BE2C (cell line): ENCODE measurements at regions not wholly inside any gene's neighbourhood (a gene's known extent, or its start where the extent isn't known, plus 50 kb on each side); places are given as distances from the start of the nearest gene placed in this dataset.

Experiments used
- DNase-seq: peaks from one replicate; pipeline ENCODE4 v3.0.0-alpha.2; 2020
- H3K27me3 ChIP-seq: fragments of 250-450 bp; sonication (Bioruptor Pico); 2 replicates; pipeline ENCODE4 v1.5.1; 2020; ENCODE audit warnings: mild to moderate bottlenecking
- H3K36me3 ChIP-seq: fragments of 250-450 bp; sonication (Bioruptor Pico); 2 replicates; pipeline ENCODE4 v1.5.1; 2020; ENCODE audit warnings: mild to moderate bottlenecking
- H3K4me1 ChIP-seq: fragments of 250-450 bp; sonication (Bioruptor Pico); 2 replicates; pipeline ENCODE4 v1.5.1; 2020
- H3K4me3 ChIP-seq: 2 replicates; pipeline ENCODE4 v1.5.1; 2011; ENCODE audit warnings: low read depth, low read length
- H3K9me3 ChIP-seq: fragments of 250-450 bp; sonication (Bioruptor Pico); 2 replicates; pipeline ENCODE4 v1.5.1; 2020
- TF ChIP-seq, protein P1 (sequence below): IDR thresholded peaks from 2 replicates; pipeline ENCODE4 v1.5.1; 2012; ENCODE audit warnings: mild to moderate bottlenecking, low read depth, low read length

- no peak for DNase-seq
- no peak overlapping the region for H3K4me3 ChIP-seq
These were observed 285.2 kb upstream of the MKLN1 start for GRCh38 chr7:131042269-131043160.

DNA sequence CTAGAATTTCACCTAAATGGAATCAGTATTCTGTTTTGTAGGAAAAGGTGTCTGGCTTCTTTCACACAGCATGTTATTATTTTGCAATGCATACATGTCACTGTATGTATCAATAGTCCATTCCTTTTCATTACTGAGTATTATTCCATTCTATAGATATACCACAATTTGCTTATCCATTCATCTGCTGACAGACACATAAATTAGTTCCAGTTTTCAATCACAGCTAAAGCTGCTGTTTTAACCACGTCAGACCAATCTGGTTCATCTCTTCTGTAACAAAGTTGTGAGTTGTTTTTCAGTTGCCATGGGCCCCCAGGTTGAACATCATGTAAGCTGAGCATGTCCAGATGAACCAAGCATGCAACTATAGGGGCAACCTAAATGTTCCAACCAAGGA, 282.1 kb upstream of the MKLN1 start:
- H3K27me3 ChIP-seq, result no peaks in the 10 kb centered on the region
- H3K36me3 ChIP-seq, result peaks cover 5% of the 10 kb centered on the region; the same call in 1 of the 2 replicates
- no peaks in the 10 kb centered on the region; the same call in 1 of the 2 replicates for H3K4me1 ChIP-seq
- no peak for DNase-seq
- H3K9me3 ChIP-seq, result no peaks in the 10 kb centered on the region
- no peak overlapping the region for H3K4me3 ChIP-seq
- TF ChIP-seq, protein P1, sequence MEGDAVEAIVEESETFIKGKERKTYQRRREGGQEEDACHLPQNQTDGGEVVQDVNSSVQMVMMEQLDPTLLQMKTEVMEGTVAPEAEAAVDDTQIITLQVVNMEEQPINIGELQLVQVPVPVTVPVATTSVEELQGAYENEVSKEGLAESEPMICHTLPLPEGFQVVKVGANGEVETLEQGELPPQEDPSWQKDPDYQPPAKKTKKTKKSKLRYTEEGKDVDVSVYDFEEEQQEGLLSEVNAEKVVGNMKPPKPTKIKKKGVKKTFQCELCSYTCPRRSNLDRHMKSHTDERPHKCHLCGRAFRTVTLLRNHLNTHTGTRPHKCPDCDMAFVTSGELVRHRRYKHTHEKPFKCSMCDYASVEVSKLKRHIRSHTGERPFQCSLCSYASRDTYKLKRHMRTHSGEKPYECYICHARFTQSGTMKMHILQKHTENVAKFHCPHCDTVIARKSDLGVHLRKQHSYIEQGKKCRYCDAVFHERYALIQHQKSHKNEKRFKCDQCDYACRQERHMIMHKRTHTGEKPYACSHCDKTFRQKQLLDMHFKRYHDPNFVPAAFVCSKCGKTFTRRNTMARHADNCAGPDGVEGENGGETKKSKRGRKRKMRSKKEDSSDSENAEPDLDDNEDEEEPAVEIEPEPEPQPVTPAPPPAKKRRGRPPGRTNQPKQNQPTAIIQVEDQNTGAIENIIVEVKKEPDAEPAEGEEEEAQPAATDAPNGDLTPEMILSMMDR, result no peak

More at GRCh38 chr7:131042269-131043160, 285.2 kb upstream of the MKLN1 start:
- H3K4me1 ChIP-seq, result no peaks in the 10 kb centered on the region
- TF ChIP-seq, protein P1, result no peak
- no peaks in the 10 kb centered on the region for H3K9me3 ChIP-seq
- H3K27me3 ChIP-seq, result no peaks in the 10 kb centered on the region
- peaks cover 3% of the 10 kb centered on the region; the same call in 1 of the 2 replicates for H3K36me3 ChIP-seq

DNA sequence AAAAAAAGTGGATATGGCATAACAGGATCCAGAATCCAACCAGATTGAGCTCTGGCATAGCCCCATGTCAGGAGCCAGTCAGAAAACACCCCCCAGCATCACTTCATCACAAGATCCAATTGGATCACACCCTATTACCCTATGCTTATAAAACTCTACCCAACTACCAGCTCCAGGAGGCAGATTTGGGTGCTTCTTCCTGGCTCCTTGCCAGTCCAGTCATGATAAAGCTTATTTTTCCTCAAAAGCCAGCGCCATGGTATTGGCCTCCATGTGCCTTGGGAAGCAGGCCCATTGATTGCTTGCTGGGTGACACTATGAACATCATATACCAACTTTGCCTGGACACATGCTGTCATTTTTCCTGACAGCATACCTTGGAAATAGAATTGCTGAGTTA, 281.4 kb upstream of the MKLN1 start:
- Histone ChIP-seq H3K36me3 (peaks cover 5% of the 10 kb centered on the region; the same call in 1 of the 2 replicates), H3K9me3 (no peaks in the 10 kb centered on the region)
- TF ChIP-seq, protein P1, result no peak

GRCh38 chr7:131047651-131048304, 279.9 kb upstream of the MKLN1 start:
- Histone ChIP-seq H3K4me3 (no peak overlapping the region), H3K9me3 (no peaks in the 10 kb centered on the region), H3K4me1 (no peaks in the 10 kb centered on the region; the same call in 1 of the 2 replicates), H3K27me3 (no peaks in the 10 kb centered on the region), H3K36me3 (peaks cover 5% of the 10 kb centered on the region; the same call in 1 of the 2 replicates)
- TF ChIP-seq, protein P1, result no peak
- no peak for DNase-seq

More for the DNA sequence above, 281.4 kb upstream of the MKLN1 start:
- H3K4me3 ChIP-seq, result no peak overlapping the region
- no peaks in the 10 kb centered on the region for H3K27me3 ChIP-seq
- DNase-seq, result no peak
- no peaks in the 10 kb centered on the region; the same call in 1 of the 2 replicates for H3K4me1 ChIP-seq

DNA sequence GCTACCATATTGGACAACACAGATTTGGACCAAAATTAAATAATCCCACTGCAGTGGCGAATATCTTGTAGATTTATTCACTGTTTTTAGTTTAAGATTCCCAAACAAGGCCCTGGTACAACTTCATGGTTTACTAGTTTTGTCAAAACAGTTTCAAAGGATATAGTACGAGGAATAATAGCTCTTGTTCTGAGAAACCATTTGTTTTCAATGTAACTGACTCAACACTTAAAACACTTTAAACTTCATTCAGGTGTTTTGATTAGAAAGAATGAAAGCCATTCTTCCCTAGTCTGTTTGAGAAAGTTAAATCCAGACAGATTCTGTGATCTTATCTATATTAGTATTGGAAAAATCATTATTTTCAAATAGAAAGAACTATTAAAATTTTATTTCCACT, 276.4 kb upstream of the MKLN1 start:
- no peak for DNase-seq

More for the DNA sequence above, 276.4 kb upstream of the MKLN1 start:
- H3K36me3 ChIP-seq, result peaks cover 2% of the 10 kb centered on the region
- no peak overlapping the region for H3K4me3 ChIP-seq
- H3K4me1 ChIP-seq, result no peaks in the 10 kb centered on the region; the same call in 1 of the 2 replicates
- no peaks in the 10 kb centered on the region for H3K27me3 ChIP-seq
- no peaks in the 10 kb centered on the region for H3K9me3 ChIP-seq
- TF ChIP-seq, protein P1, result no peak
